Hepatocyte (in vitro differentiated cells): ENCODE measurements at regions not wholly inside any gene's neighbourhood (a gene's known extent, or its start where the extent isn't known, plus 50 kb on each side); places are given as distances from the start of the nearest gene placed in this dataset.

ENCODE experiments used
- DNase-seq: peaks from one replicate; pipeline ENCODE4 v3.0.0-alpha.2; 2016; ENCODE audit warnings: low spot score
- H2AFZ ChIP-seq: fragments of 200-600 bp; sonication (generic); 2 replicates; pipeline ENCODE4 v1.6.0; 2016; ENCODE audit warnings: antibody characterized with exemption, mild to moderate bottlenecking
- H3K27ac ChIP-seq: fragments of 200-600 bp; sonication (generic); 2 replicates; pipeline ENCODE4 v1.5.1; 2016; ENCODE audit warnings: mild to moderate bottlenecking
- H3K27me3 ChIP-seq: fragments of 200-600 bp; sonication (generic); 2 replicates; pipeline ENCODE4 v1.6.1; 2016
- H3K36me3 ChIP-seq: fragments of 200-600 bp; sonication (generic); replicated peaks from 2 replicates; pipeline ENCODE4 v1.5.1; 2016; ENCODE audit warnings: low read depth; ENCODE audit not compliant: insufficient read depth
- H3K4me1 ChIP-seq: fragments of 200-600 bp; sonication (generic); 2 replicates; pipeline ENCODE4 v1.5.1; 2016; ENCODE audit warnings: mild to moderate bottlenecking, moderate library complexity; ENCODE audit not compliant: insufficient read depth
- H3K4me2 ChIP-seq: fragments of 200-600 bp; sonication (generic); 2 replicates; pipeline ENCODE4 v1.6.0; 2016
- H3K4me3 ChIP-seq: fragments of 200-600 bp; sonication (generic); 2 replicates; pipeline ENCODE4 v1.5.1; 2016; ENCODE audit warnings: mild to moderate bottlenecking
- H3K79me2 ChIP-seq: fragments of 200-600 bp; sonication (generic); 2 replicates; pipeline ENCODE4 v1.6.0; 2017; ENCODE audit warnings: mild to moderate bottlenecking
- H3K9me2 ChIP-seq: fragments of 200-600 bp; sonication (generic); replicated peaks from 2 replicates; pipeline ENCODE4 v1.6.0; 2017; ENCODE audit warnings: mild to moderate bottlenecking; ENCODE audit not compliant: insufficient read depth
- H3K9me3 ChIP-seq: fragments of 200-600 bp; sonication (generic); 2 replicates; pipeline ENCODE4 v1.5.1; 2016; ENCODE audit warnings: low read depth, mild to moderate bottlenecking
- H4K20me1 ChIP-seq: fragments of 200-600 bp; sonication (generic); 2 replicates; pipeline ENCODE4 v1.6.0; 2016; ENCODE audit warnings: mild to moderate bottlenecking; ENCODE audit not compliant: insufficient read depth, poor library complexity, severe bottlenecking
- EZH2 ChIP-seq: fragments of 200-600 bp; sonication (generic); IDR thresholded peaks from 2 replicates; pipeline ENCODE4 v1.6.1; 2016; ENCODE audit warnings: antibody characterized with exemption, mild to moderate bottlenecking, borderline replicate concordance
- EZH2phosphoT487 ChIP-seq: fragments of 200-600 bp; sonication (generic); IDR thresholded peaks from one replicate; pipeline ENCODE4 v1.6.1; 2018; ENCODE audit warnings: antibody characterized with exemption, mild to moderate bottlenecking, low read depth, moderate library complexity; ENCODE audit not compliant: unreplicated experiment, severe bottlenecking
- WGBS: methylation state at CpG from one replicate; pipeline ENCODE4 v1.1.6; 2016; ENCODE audit warnings: low lambda C conversion rate; ENCODE audit errors: missing lambda C conversion rate; 5-methylcytosine and 5-hydroxymethylcytosine counted together
- TF ChIP-seq, protein P1 (sequence below): fragments of 200-600 bp; sonication (generic); IDR thresholded peaks from 2 replicates; pipeline ENCODE4 v1.5.1; 2016; ENCODE audit warnings: antibody characterized with exemption, mild to moderate bottlenecking; ENCODE audit not compliant: poor library complexity

DNA sequence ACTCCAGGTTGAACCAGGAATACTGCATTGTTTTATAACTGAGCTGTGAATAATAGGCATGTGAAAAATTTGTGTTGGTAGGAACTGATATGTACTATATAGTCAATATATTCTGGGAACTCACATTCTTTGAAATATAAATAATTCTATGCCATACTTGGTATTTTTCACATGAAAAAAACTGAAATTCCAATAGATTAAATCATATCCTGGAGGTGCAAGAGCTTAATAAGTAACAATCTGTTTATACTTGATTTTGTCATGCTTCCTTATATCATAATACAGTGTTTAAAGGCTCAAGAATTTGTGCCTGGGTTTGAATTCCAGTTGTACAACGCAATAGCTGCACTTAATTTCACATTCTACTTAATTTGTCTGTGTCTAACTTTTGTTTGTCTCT is 387.0 kb downstream of the USP25 start:
- Histone ChIP-seq H3K79me2 (no peaks in the 10 kb centered on the region), H4K20me1 (no peaks in the 10 kb centered on the region), H3K27ac (peak overlapping the region; percentile 43), H3K9me3 (no peaks in the 10 kb centered on the region), H3K4me1 (no peaks in the 10 kb centered on the region), H3K4me3 (no peak overlapping the region), H3K36me3 (no peaks in the 10 kb centered on the region), H2AFZ (no peak overlapping the region), H3K27me3 (no peaks in the 10 kb centered on the region), H3K9me2 (no peaks in the 10 kb centered on the region), H3K4me2 (no peak overlapping the region)
- no peak for DNase-seq
- 89% methylated on average over 1 of the region's 1 CpG for WGBS
- TF ChIP-seq EZH2phosphoT487 (no peak), EZH2 (no peak)
- TF ChIP-seq, protein P1, sequence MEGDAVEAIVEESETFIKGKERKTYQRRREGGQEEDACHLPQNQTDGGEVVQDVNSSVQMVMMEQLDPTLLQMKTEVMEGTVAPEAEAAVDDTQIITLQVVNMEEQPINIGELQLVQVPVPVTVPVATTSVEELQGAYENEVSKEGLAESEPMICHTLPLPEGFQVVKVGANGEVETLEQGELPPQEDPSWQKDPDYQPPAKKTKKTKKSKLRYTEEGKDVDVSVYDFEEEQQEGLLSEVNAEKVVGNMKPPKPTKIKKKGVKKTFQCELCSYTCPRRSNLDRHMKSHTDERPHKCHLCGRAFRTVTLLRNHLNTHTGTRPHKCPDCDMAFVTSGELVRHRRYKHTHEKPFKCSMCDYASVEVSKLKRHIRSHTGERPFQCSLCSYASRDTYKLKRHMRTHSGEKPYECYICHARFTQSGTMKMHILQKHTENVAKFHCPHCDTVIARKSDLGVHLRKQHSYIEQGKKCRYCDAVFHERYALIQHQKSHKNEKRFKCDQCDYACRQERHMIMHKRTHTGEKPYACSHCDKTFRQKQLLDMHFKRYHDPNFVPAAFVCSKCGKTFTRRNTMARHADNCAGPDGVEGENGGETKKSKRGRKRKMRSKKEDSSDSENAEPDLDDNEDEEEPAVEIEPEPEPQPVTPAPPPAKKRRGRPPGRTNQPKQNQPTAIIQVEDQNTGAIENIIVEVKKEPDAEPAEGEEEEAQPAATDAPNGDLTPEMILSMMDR: no peak

DNA sequence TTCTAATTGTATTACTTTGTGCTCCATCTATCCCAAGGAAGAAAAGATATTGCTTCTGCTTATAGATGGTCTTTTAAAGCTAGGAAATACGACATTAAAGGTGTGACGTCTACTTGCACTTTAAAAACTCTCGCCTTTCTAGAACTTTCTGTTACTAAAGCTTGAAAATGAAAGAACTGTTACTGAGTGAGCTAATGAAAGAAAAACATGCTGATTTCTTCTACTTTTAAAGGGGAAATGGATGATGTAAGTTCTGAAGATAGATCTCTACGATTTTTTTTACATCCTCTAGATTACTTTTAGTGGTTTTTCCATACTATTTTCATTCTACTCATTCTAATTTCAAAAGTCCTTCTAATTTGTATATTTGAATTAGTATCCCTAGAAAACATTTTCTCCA is 387.5 kb downstream of the USP25 start:
- H3K4me3 ChIP-seq: no peak overlapping the region
- TF ChIP-seq, protein P1: no peak
- no peak for TF ChIP-seq EZH2phosphoT487
- TF ChIP-seq EZH2: no peak
- no peaks in the 10 kb centered on the region for H3K79me2 ChIP-seq
- H3K9me3 ChIP-seq: no peaks in the 10 kb centered on the region
- H3K4me1 ChIP-seq: no peaks in the 10 kb centered on the region
- DNase-seq: no peak
- H2AFZ ChIP-seq: no peak overlapping the region
- no peaks in the 10 kb centered on the region for H3K36me3 ChIP-seq
- no peaks in the 10 kb centered on the region for H4K20me1 ChIP-seq
- 83% methylated on average over 4 of the region's 4 CpGs for WGBS
- no peaks in the 10 kb centered on the region for H3K9me2 ChIP-seq
- peak overlapping the region; percentile 43 for H3K27ac ChIP-seq
- H3K4me2 ChIP-seq: peak overlapping the region; percentile 3
- no peaks in the 10 kb centered on the region for H3K27me3 ChIP-seq

DNA sequence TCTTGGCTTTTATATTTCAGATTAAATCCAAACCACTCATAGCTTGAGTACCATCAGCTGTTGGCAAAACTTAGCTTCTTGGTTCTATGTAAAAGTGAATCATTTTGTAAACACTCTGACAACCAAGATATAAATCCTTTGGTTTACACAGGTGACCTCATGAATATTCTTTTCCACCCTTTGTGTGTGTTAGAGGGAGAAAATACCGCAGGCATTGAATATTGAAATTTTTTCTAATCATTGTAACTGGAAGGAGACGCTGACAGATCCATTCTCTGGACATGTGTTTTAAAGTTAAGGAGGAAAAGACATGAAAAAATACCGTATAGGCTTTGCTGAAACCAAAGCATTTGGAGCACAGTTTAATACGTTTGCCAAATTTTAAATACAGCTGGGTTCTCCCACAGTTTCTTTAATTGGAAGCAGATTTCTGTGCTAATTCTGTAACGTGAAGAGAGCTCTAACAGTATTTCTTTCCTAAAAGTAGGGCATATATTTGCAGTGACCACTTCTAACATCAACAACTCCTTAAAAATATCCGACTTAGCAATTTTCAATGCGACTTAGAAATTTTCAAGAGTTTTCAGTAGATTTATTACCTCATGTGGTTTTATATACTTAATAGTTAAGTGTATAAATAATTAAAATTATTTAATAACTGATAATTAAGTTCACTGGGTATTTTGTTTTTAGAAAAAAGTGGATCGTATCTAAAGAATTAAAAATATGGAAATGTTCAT is 388.2 kb downstream of the USP25 start:
- Histone ChIP-seq H3K9me2 (no peaks in the 10 kb centered on the region), H3K79me2 (no peaks in the 10 kb centered on the region), H3K4me2 (peak overlapping the region; percentile 45), H3K27me3 (no peaks in the 10 kb centered on the region), H3K9me3 (no peaks in the 10 kb centered on the region), H4K20me1 (no peaks in the 10 kb centered on the region), H3K36me3 (no peaks in the 10 kb centered on the region), H2AFZ (no peak overlapping the region), H3K27ac (peak overlapping the region; percentile 48), H3K4me1 (no peaks in the 10 kb centered on the region), H3K4me3 (no peak overlapping the region)
- DNase-seq: peak; percentile 8
- TF ChIP-seq EZH2phosphoT487 (no peak), EZH2 (no peak)
- TF ChIP-seq, protein P1: no peak
- 59% methylated on average over 8 of the region's 8 CpGs for WGBS
